SK-N-MC (cell line): ENCODE measurements at regions not wholly inside any gene's neighbourhood (a gene's known extent, or its start where the extent isn't known, plus 50 kb on each side); places are given as distances from the start of the nearest gene placed in this dataset.

Experiments used
- DNase-seq: peaks from one replicate; pipeline ENCODE4 v3.0.0-alpha.2; 2011; ENCODE audit warnings: low read depth, low spot score
- H3K27ac ChIP-seq: fragments of 200-600 bp; sonication (generic); 2 replicates; pipeline ENCODE4 v1.5.1; 2016; ENCODE audit warnings: mixed run types
- H3K36me3 ChIP-seq: fragments of 200-600 bp; sonication (generic); 2 replicates; pipeline ENCODE4 v1.6.1; 2017; ENCODE audit warnings: antibody characterized with exemption, low read length, mixed read lengths; ENCODE audit not compliant: insufficient read depth
- H3K4me3 ChIP-seq: fragments of 200-600 bp; sonication (generic); 2 replicates; pipeline ENCODE4 v1.5.1; 2016
- H3K9ac ChIP-seq: fragments of 200-600 bp; sonication (generic); 2 replicates; pipeline ENCODE4 v1.8.0; 2017; ENCODE audit warnings: mixed run types, mixed read lengths; ENCODE audit not compliant: insufficient read length
- H3K9me3 ChIP-seq: fragments of 200-600 bp; sonication (generic); 2 replicates; pipeline ENCODE4 v1.6.1; 2017; ENCODE audit warnings: low read depth, mild to moderate bottlenecking, antibody characterized with exemption, low read length, moderate library complexity, mixed read lengths
- EZH2 ChIP-seq: fragments of 200-600 bp; sonication (generic); IDR thresholded peaks from one replicate; pipeline ENCODE4 v1.6.1; 2017; ENCODE audit warnings: antibody characterized with exemption
- FOXP2 ChIP-seq: optimal IDR thresholded peaks from 2 replicates; pipeline ENCODE3; 2011; ENCODE audit warnings: mild to moderate bottlenecking, moderate library complexity; ENCODE audit not compliant: insufficient read depth; ENCODE audit errors: extremely low read length, control extremely low read depth
- POLR2AphosphoS5 ChIP-seq: IDR thresholded peaks from 2 replicates; pipeline ENCODE4 v1.6.1; 2012; ENCODE audit warnings: mild to moderate bottlenecking, low read depth, low read length, borderline replicate concordance

DNA sequence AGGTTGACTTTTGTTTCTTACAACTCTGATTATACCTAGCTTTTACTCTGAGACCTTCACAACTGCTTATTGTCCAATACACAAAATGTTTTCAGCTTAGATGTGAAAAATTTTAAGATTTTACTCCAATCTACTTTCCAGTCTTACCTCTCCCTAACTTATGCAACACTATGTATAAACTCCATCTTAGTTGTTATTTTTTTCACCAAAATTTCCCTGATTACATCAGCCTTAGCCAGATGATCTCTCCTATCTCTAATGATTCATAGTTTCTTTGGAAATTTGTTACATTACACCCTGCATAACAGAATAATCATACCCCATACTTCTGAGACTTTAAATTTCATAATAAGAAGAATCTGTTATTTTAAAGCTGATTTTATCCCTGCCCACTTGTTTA, 621.0 kb upstream of the ANO3 start:
- no peak overlapping the region for H3K27ac ChIP-seq
- no peak overlapping the region for H3K9ac ChIP-seq
- no peaks in the 10 kb centered on the region for H3K9me3 ChIP-seq
- DNase-seq: no peak
- no peaks in the 10 kb centered on the region for H3K36me3 ChIP-seq
- no peak for TF ChIP-seq POLR2AphosphoS5
- no peak for TF ChIP-seq FOXP2
- no peak for TF ChIP-seq EZH2
- no peak overlapping the region for H3K4me3 ChIP-seq

DNA sequence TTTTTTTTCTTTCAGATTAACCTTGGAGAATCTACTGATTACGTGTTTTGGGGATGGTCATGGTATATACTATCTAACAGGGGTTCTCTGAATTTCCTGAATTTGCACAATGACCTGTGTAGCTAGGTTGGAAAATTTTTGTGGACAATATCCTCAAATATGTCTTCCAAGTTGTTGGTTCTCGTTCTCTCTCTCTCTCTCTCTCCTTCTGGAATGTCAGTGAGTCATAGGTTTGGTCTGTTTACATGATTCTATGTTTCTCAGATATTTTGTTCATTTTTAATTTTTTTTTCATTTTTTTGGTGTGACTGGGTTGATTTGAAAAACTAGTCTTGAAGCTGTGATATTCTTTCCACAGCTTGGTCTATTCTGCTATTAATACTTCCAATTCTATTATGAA, 604.0 kb upstream of the ANO3 start:
- H3K36me3 ChIP-seq: no peaks in the 10 kb centered on the region
- H3K9me3 ChIP-seq: no peaks in the 10 kb centered on the region
- TF ChIP-seq EZH2: no peak
- TF ChIP-seq FOXP2: no peak
- no peak for TF ChIP-seq POLR2AphosphoS5
- H3K4me3 ChIP-seq: no peak overlapping the region
- H3K9ac ChIP-seq: no peak overlapping the region
- no peak for DNase-seq
- H3K27ac ChIP-seq: no peak overlapping the region

DNA sequence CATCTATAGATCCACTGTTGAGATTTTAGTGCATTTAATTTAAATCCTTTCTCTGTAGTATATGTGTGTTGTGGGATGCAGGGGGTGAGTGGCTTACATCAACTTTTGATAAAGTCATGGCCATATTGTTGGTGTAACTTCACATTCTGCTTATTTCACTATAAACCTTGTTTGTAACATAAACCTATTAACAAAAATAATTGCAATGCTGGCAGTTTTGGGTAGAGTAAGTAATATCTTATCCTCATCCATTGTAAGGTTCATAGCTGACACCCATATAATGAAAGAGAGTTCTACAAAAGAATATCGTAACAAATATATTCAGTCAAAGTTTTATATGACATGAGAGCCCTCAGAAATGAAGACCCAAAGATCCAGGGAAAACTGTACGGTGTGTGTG, 601.7 kb upstream of the ANO3 start:
- no peak overlapping the region for H3K4me3 ChIP-seq
- no peak for DNase-seq
- H3K9me3 ChIP-seq: no peaks in the 10 kb centered on the region
- H3K9ac ChIP-seq: no peak overlapping the region
- TF ChIP-seq EZH2 (no peak), FOXP2 (no peak), POLR2AphosphoS5 (no peak)
- no peaks in the 10 kb centered on the region for H3K36me3 ChIP-seq
- no peak overlapping the region for H3K27ac ChIP-seq

DNA sequence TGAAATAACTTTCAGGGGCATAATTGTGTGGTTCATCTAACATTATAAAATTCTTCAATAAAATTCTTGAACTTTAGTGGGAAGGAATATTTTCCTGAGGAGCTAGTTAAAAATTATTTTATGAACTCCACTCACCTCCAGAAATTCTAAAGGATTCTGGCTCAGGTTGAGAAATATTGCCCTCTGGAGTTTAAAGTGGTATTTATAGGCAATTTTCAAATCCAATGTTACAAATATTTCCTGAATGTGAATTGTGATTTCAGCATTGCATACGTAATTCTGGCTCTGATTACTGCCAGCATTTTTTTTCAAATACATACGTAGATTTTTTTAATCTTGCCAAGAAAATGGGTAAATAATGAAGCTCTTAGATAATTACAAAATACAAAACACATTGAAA, 598.2 kb upstream of the ANO3 start:
- H3K36me3 ChIP-seq: no peaks in the 10 kb centered on the region
- no peak overlapping the region for H3K27ac ChIP-seq
- no peak overlapping the region for H3K9ac ChIP-seq
- DNase-seq: no peak
- no peaks in the 10 kb centered on the region for H3K9me3 ChIP-seq
- H3K4me3 ChIP-seq: no peak overlapping the region
- no peak for TF ChIP-seq FOXP2
- no peak for TF ChIP-seq POLR2AphosphoS5
- no peak for TF ChIP-seq EZH2

DNA sequence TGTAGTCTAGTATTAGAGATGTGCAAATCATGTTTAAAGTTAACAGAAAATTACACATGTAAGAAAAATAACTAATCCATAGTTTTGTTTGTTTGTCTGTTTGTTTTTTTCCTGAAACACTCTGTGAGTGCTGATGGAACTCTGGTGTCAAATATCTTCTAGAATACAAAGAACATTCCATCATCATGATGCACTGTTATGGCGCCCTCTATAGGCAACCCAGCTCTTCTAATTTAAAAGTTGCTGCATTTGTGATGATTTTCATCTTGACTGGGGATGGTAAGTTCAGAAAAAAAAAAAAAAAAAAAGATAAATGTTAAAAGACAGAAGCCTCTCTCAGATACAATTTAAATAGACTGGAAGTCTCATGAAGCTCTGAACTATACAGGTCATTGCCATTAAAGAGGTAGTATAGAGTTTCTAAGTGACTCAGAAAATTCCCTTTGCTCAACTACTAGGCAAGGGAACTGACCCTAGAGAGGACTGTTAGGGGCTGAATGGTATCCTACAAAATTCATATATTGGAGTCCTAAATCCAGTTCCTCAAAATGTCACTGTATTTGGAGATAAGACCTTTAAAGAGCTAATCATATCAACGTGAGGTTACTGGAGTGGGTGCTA, 597.2 kb upstream of the ANO3 start:
- no peaks in the 10 kb centered on the region for H3K36me3 ChIP-seq
- H3K4me3 ChIP-seq: no peak overlapping the region
- no peak for TF ChIP-seq FOXP2
- no peak for TF ChIP-seq POLR2AphosphoS5
- no peak for TF ChIP-seq EZH2
- DNase-seq: no peak
- H3K27ac ChIP-seq: no peak overlapping the region
- H3K9me3 ChIP-seq: no peaks in the 10 kb centered on the region
- no peak overlapping the region for H3K9ac ChIP-seq

DNA sequence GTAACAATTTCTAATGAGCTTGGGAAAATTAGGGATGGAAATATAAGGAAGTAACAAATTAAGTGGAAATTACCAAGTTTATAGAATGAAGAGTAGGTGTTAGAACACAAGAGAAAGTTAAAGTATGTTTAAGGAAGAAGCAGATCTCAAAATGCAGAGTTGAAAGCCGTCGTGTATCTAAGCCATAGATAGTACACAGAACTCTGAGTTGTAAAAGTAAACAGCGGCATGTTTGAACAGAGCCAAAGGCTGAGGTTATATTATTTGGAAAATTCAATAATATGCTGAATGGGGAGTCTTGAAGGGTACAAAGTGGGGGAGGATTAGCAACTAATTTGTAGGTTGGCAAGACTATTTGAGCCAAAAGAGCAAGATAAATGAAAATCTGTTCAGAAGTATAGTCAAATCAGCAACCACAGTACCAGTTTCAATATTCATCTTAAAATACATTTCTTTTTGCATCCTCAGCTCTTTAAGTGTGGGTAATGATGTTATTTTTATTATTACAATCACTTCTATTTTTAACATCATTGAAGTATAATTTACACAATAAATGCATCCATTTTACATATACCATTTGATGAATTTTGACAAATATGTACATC, 594.8 kb upstream of the ANO3 start:
- no peaks in the 10 kb centered on the region for H3K9me3 ChIP-seq
- no peak for DNase-seq
- no peak overlapping the region for H3K27ac ChIP-seq
- H3K4me3 ChIP-seq: no peak overlapping the region
- no peak overlapping the region for H3K9ac ChIP-seq
- H3K36me3 ChIP-seq: no peaks in the 10 kb centered on the region
- no peak for TF ChIP-seq EZH2
- TF ChIP-seq POLR2AphosphoS5: no peak
- TF ChIP-seq FOXP2: no peak

DNA sequence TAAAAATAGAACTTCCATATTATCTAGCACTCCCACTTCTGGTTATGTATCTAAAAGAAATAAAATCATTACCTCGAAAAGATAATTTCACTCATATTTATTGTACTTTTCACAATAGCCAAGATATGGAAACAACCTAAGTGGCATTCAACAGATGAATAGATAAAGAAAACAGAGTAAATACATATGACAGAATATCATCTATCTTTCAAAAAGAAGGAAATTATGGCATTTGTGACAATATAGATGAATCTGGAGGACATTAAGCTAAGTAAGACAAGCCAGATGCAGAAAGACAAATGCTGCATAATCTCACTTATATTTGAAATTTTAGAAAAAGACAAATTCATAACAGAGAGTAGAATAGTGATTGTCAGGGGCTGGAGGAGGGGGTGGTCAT, 590.0 kb upstream of the ANO3 start:
- no peak overlapping the region for H3K9ac ChIP-seq
- no peak overlapping the region for H3K27ac ChIP-seq
- no peaks in the 10 kb centered on the region for H3K9me3 ChIP-seq
- TF ChIP-seq FOXP2: no peak
- TF ChIP-seq POLR2AphosphoS5: no peak
- no peak for TF ChIP-seq EZH2
- H3K36me3 ChIP-seq: no peaks in the 10 kb centered on the region
- DNase-seq: no peak
- no peak overlapping the region for H3K4me3 ChIP-seq

DNA sequence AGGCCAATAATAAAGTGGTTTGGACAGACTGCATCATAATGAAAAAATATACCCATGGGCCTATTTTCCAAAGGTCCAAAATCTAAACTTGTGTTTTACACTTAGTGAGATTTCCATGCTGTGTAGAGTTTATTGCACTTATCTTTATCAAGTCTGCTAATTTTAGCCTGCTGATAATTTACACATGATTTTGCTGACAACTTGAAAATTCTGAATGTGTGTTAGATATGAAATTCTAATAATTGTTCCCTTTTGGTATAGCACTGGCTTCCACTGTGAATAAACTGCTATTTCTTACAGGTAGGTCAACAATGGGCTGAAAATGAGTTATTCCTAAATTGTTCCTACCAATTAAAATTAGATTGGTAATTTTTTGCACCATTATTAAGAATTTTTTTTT, 589.1 kb upstream of the ANO3 start:
- no peak overlapping the region for H3K9ac ChIP-seq
- no peaks in the 10 kb centered on the region for H3K36me3 ChIP-seq
- DNase-seq: no peak
- H3K9me3 ChIP-seq: no peaks in the 10 kb centered on the region
- TF ChIP-seq EZH2: no peak
- no peak for TF ChIP-seq POLR2AphosphoS5
- TF ChIP-seq FOXP2: no peak
- H3K4me3 ChIP-seq: no peak overlapping the region
- no peak overlapping the region for H3K27ac ChIP-seq

DNA sequence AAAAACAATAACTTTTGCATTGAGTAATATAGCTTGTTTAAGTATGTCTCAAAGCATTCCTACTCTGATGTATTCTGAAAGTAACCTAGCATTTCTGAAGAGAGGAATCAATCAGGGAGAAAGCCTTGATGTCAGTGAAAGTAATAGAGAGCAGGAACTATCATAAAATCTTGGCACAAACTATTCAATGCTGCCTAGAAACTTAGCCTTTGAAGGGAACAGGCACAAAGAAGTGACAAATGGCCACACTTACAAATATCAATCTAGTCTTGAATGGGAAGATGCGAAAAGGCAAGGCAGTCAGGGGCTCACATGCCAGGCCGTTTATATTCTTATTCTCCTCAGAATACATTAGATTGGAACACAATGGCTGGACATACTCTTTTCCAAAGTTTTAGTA, 576.5 kb upstream of the ANO3 start:
- Histone ChIP-seq H3K27ac (no peak overlapping the region), H3K9me3 (no peaks in the 10 kb centered on the region), H3K9ac (no peak overlapping the region), H3K4me3 (no peak overlapping the region), H3K36me3 (no peaks in the 10 kb centered on the region)
- DNase-seq: no peak
- TF ChIP-seq POLR2AphosphoS5 (no peak), FOXP2 (no peak), EZH2 (no peak)
